ENCODE measurements at regions not wholly inside any gene's neighbourhood (a gene's known extent, or its start where the extent isn't known, plus 50 kb on each side); places are given as distances from the start of the nearest gene placed in this dataset.
"Not testable (repeated sequence)": the region's sequence is repeated elsewhere in the genome, so short reads cannot be mapped to it uniquely, and the experiment has no call there.

DNA sequence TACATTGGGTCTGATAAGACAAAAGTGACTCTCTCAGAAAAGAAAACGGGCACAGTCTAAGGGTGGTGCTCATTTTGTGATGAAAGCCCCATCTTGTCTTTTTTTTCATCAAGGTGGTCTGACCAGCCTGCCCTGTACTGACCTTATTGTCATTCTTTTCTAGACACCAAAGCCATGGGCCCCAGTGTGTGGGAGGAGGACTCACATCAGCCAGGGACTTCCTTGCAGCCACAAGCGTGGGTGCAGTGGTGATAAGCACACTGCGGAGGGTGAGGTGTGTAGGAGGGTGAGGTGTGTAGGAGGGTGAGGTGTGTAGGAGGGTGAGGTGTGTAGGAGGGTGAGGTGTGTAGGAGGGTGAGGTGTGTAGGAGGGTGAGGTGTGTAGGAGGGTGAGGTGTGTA, 145.2 kb downstream of the DLL1 start:
- H3K4me3 ChIP-seq (ENCODE audit: low read depth in 1 of 2, low read length in 2 of 2); H3K36me3 ChIP-seq (ENCODE audit: control insufficient read depth in 2 of 2, insufficient read depth in 2 of 2, low read length in 1 of 2); H3K27ac ChIP-seq (ENCODE audit: low read depth in 2 of 2, low read length in 1 of 2); H3K27me3 ChIP-seq (ENCODE audit: control insufficient read depth in 1 of 2, insufficient read depth in 2 of 2, low read length in 2 of 2); H3K9me3 ChIP-seq (ENCODE audit: control insufficient read depth in 2 of 2, insufficient read depth in 1 of 2, low read depth in 1 of 2, low read length in 1 of 2); H3K4me1 ChIP-seq (ENCODE audit: control insufficient read depth in 2 of 2, insufficient read depth in 2 of 2, low read length in 1 of 2): not testable (repeated sequence)
- 47 to 65% methylated on average over 3 of the region's 3 CpGs for WGBS, 2 donors

DNA sequence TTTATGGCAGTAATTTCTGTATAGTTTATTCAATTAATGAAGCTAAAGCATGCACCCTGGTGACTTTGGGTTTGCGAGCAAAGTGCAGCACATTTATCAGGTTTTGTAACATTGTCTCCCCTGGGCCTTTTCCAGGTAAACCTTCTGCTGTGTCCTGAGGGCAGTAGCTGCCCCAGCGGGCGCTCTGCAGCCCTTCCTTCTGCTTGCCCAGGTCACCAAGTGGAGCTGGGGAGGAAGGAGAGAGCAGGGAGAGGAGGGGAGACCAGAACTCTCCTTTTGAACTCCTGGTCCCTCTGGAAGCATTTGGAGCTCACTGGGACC, 145.6 kb downstream of the DLL1 start:
- H3K4me1 ChIP-seq (ENCODE audit: control insufficient read depth in 2 of 2, insufficient read depth in 2 of 2, low read length in 1 of 2): peaks cover 0 to 6% of the 10 kb centered on the region in 2 donors
- H3K27ac ChIP-seq (ENCODE audit: low read depth in 2 of 2, low read length in 1 of 2): no peak overlapping the region
- peaks cover 0 to 3% of the 10 kb centered on the region in 2 donors for H3K36me3 ChIP-seq (ENCODE audit: control insufficient read depth in 2 of 2, insufficient read depth in 2 of 2, low read length in 1 of 2)
- 67 to 77% methylated on average over 3 of the region's 3 CpGs for WGBS, 2 donors
- no peak overlapping the region for H3K4me3 ChIP-seq (ENCODE audit: low read depth in 1 of 2, low read length in 2 of 2)
- H3K9me3 ChIP-seq (ENCODE audit: control insufficient read depth in 2 of 2, insufficient read depth in 1 of 2, low read depth in 1 of 2, low read length in 1 of 2): peaks cover 0 to 5% of the 10 kb centered on the region in 2 donors
- H3K27me3 ChIP-seq (ENCODE audit: control insufficient read depth in 1 of 2, insufficient read depth in 2 of 2, low read length in 2 of 2): no peaks in the 10 kb centered on the region

DNA sequence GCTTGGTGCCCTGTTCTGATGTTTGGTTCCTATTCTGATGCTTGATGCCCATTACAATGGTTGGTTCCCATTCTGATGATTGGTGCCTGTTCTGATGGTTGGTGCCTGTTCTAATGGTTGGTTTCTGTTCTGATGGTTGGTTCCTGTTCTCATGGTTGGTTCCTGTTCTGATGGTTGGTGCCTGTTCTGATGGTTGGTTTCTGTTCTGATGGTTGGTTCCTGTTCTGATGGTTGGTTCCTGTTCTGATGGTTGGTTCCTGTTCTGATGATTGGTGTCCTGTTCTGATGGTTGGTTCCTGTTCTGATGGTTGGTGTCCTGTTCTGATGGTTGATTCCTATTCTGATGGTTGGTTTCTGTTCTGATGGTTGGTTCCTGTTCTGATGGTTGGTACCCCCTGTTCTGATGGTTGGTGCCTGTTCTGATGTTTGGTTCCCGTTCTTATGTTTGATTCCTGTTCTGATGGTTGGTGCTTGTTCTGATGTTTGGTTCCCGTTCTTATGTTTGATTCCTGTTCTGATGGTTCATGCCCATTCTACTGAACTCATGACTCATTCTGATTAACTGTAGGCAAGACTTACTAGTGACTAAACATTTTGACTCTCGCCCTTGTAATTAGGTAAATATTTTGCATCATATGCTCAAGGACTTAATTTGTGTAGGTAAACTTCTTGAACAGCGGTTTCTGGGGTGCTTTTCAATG, 146.2 kb downstream of the DLL1 start:
- Histone ChIP-seq H3K27ac (ENCODE audit: low read depth in 2 of 2, low read length in 1 of 2) (no peak overlapping the region), H3K36me3 (ENCODE audit: control insufficient read depth in 2 of 2, insufficient read depth in 2 of 2, low read length in 1 of 2) (peaks cover 0 to 3% of the 10 kb centered on the region in 2 donors), H3K9me3 (ENCODE audit: control insufficient read depth in 2 of 2, insufficient read depth in 1 of 2, low read depth in 1 of 2, low read length in 1 of 2) (peaks cover 0 to 5% of the 10 kb centered on the region in 2 donors), H3K4me3 (ENCODE audit: low read depth in 1 of 2, low read length in 2 of 2) (no peak overlapping the region), H3K27me3 (ENCODE audit: control insufficient read depth in 1 of 2, insufficient read depth in 2 of 2, low read length in 2 of 2) (no peaks in the 10 kb centered on the region), H3K4me1 (ENCODE audit: control insufficient read depth in 2 of 2, insufficient read depth in 2 of 2, low read length in 1 of 2) (peaks cover 0 to 6% of the 10 kb centered on the region in 2 donors)
- WGBS, 2 donors: 39 to 53% methylated on average over 4 of the region's 4 CpGs

DNA sequence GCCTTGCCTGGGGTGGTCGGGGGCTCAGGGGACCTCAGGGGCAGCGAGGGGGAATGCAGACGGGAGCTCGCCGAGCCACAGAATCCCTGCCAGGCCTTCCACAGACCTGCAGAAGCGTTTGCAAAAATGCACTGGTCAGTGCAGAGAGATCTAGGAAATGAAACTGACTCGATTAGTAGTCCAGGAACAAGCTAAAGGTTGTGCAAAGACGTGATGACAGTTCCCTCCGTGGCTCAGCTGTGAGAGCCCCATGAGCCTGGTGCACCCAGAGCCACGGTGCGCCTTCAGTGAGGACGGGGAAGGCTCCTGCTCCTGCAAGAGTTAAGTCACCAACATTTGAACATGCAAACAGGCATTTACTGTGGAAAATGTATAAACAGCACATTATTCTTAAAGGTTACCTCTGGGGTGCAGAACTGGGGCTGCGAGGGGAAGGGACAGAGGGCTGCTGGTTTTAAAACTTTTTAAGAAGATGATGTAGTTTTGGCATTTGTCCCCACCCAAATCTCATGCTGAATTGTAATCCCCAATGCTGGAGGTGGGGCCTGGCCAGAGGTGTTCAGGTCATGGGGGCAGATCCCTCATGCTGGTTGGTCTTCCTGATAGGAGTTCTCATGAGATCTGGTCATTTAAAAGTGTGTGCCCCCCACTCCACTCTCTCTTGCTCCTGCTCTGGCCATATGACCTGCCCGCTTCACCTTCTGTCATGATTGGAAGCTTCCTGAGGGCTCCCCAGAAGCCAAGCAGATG, 147.3 kb downstream of the DLL1 start:
- H3K27ac ChIP-seq (ENCODE audit: low read depth in 2 of 2, low read length in 1 of 2): no peak overlapping the region
- no peaks in the 10 kb centered on the region for H3K27me3 ChIP-seq (ENCODE audit: control insufficient read depth in 1 of 2, insufficient read depth in 2 of 2, low read length in 2 of 2)
- H3K9me3 ChIP-seq (ENCODE audit: control insufficient read depth in 2 of 2, insufficient read depth in 1 of 2, low read depth in 1 of 2, low read length in 1 of 2): peaks cover 0 to 11% of the 10 kb centered on the region in 2 donors
- H3K36me3 ChIP-seq (ENCODE audit: control insufficient read depth in 2 of 2, insufficient read depth in 2 of 2, low read length in 1 of 2): peaks cover 0 to 3% of the 10 kb centered on the region in 2 donors
- peaks cover 0 to 6% of the 10 kb centered on the region in 2 donors for H3K4me1 ChIP-seq (ENCODE audit: control insufficient read depth in 2 of 2, insufficient read depth in 2 of 2, low read length in 1 of 2)
- no peak overlapping the region for H3K4me3 ChIP-seq (ENCODE audit: low read depth in 1 of 2, low read length in 2 of 2)
- WGBS, 2 donors: 73% methylated on average over 14 of the region's 14 CpGs

DNA sequence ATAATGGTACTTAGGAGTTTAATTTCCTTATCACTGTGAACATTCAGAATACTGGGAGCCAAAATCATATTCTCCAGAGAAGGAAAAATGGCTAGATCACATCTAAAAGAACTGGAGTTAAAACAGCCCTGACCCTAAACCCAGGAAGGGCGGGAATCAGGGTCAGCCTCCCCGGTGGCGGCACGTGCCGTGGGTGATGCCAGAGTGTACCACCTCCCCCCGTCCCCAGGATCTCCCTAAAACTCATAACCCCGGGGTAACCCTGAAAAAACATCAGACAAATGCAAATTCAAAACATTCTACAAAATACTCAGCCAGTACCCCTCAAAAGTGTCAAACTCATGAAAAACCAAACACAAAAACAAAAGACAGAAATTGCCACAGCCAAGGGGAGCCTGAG, 148.3 kb downstream of the DLL1 start:
- H3K9me3 ChIP-seq (ENCODE audit: control insufficient read depth in 2 of 2, insufficient read depth in 1 of 2, low read depth in 1 of 2, low read length in 1 of 2): peaks cover 0 to 13% of the 10 kb centered on the region in 2 donors
- peaks cover 0 to 3% of the 10 kb centered on the region in 2 donors for H3K36me3 ChIP-seq (ENCODE audit: control insufficient read depth in 2 of 2, insufficient read depth in 2 of 2, low read length in 1 of 2)
- whole genome bisulfite sequencing, 2 donors: 89 to 92% methylated on average over 7 of the region's 7 CpGs
- no peak overlapping the region for H3K27ac ChIP-seq (ENCODE audit: low read depth in 2 of 2, low read length in 1 of 2)
- no peak overlapping the region for H3K4me3 ChIP-seq (ENCODE audit: low read depth in 1 of 2, low read length in 2 of 2)
- peaks cover 3 to 6% of the 10 kb centered on the region in 2 donors for H3K4me1 ChIP-seq (ENCODE audit: control insufficient read depth in 2 of 2, insufficient read depth in 2 of 2, low read length in 1 of 2)
- no peaks in the 10 kb centered on the region for H3K27me3 ChIP-seq (ENCODE audit: control insufficient read depth in 1 of 2, insufficient read depth in 2 of 2, low read length in 2 of 2)

DNA sequence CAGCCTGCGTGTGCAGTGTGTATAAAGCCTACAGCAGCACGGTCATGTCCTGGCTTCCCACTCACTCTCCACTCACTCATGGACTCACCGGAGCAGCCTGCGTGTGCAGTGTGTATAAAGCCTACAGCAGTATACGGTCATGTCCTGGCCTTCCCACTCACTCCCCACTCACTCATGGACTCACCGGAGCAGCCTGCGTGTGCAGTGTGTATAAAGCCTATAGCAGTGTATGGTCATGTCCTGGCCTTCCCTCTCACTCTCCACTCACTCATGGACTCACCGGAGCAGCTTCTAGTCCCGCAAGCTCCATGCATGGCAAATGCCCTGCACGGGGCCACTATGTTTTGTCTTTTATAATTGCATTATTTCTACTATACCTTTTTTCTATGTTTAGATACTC, 149.8 kb downstream of the DLL1 start:
- H3K27ac ChIP-seq (ENCODE audit: low read depth in 2 of 2, low read length in 1 of 2); H3K27me3 ChIP-seq (ENCODE audit: control insufficient read depth in 1 of 2, insufficient read depth in 2 of 2, low read length in 2 of 2); H3K4me1 ChIP-seq (ENCODE audit: control insufficient read depth in 2 of 2, insufficient read depth in 2 of 2, low read length in 1 of 2); H3K36me3 ChIP-seq (ENCODE audit: control insufficient read depth in 2 of 2, insufficient read depth in 2 of 2, low read length in 1 of 2); H3K4me3 ChIP-seq (ENCODE audit: low read depth in 1 of 2, low read length in 2 of 2): not testable (repeated sequence)
- H3K9me3 ChIP-seq (ENCODE audit: control insufficient read depth in 2 of 2, insufficient read depth in 1 of 2, low read depth in 1 of 2, low read length in 1 of 2): peaks cover 0 to 11% of the 10 kb centered on the region in 2 donors
- 88 to 89% methylated on average over 10 of the region's 10 CpGs for WGBS, 2 donors

DNA sequence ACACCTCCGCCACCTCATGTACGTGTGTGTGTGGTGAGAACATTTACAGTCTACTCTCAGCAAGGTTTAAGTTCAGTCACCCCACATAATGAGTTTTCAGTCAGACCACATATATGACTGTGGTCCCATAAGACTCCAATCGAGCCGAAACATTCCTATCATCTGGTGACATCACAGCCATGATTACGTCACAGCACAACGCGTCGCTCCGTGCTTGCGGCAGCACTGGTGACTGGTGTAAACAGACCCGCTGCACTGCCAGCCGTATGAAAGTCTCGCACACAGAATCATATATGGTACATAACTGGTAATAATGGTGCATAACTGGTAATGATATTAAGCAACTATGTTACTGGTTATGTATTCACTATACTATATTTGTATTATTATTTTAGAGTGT, 150.7 kb downstream of the DLL1 start:
- H3K9me3 ChIP-seq (ENCODE audit: control insufficient read depth in 2 of 2, insufficient read depth in 1 of 2, low read depth in 1 of 2, low read length in 1 of 2): peaks cover 0 to 10% of the 10 kb centered on the region in 2 donors
- peaks cover 0 to 3% of the 10 kb centered on the region in 2 donors for H3K4me1 ChIP-seq (ENCODE audit: control insufficient read depth in 2 of 2, insufficient read depth in 2 of 2, low read length in 1 of 2)
- no peaks in the 10 kb centered on the region for H3K27me3 ChIP-seq (ENCODE audit: control insufficient read depth in 1 of 2, insufficient read depth in 2 of 2, low read length in 2 of 2)
- no peak overlapping the region for H3K27ac ChIP-seq (ENCODE audit: low read depth in 2 of 2, low read length in 1 of 2)
- no peaks in the 10 kb centered on the region for H3K36me3 ChIP-seq (ENCODE audit: control insufficient read depth in 2 of 2, insufficient read depth in 2 of 2, low read length in 1 of 2)
- H3K4me3 ChIP-seq (ENCODE audit: low read depth in 1 of 2, low read length in 2 of 2): no peak overlapping the region
- WGBS, 2 donors: 87 to 88% methylated on average over 13 of the region's 13 CpGs

DNA sequence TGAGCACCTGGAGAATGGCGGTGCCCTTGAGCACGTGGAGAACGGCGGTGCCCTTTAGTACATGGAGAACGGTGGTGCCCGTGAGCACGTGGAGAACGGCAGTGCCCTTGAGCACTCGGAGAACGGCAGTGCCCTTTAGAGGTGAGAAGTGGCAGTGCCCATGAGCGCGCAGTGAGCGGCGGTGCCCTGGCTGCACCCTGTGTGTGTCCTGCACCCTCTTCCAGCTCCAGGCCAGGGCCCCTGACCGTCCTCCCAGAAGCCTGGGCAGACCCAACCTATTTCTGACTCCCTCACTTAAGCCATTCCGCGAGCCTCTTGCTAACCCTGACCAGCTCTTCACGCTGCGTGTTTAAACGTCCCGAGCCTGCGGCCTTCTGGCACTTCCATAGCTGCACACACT, 151.3 kb downstream of the DLL1 start:
- Histone ChIP-seq H3K4me1 (ENCODE audit: control insufficient read depth in 2 of 2, insufficient read depth in 2 of 2, low read length in 1 of 2) (peaks cover 0 to 3% of the 10 kb centered on the region in 2 donors), H3K4me3 (ENCODE audit: low read depth in 1 of 2, low read length in 2 of 2) (no peak overlapping the region), H3K36me3 (ENCODE audit: control insufficient read depth in 2 of 2, insufficient read depth in 2 of 2, low read length in 1 of 2) (no peaks in the 10 kb centered on the region), H3K27ac (ENCODE audit: low read depth in 2 of 2, low read length in 1 of 2) (no peak overlapping the region), H3K27me3 (ENCODE audit: control insufficient read depth in 1 of 2, insufficient read depth in 2 of 2, low read length in 2 of 2) (no peaks in the 10 kb centered on the region), H3K9me3 (ENCODE audit: control insufficient read depth in 2 of 2, insufficient read depth in 1 of 2, low read depth in 1 of 2, low read length in 1 of 2) (peaks cover 0 to 10% of the 10 kb centered on the region in 2 donors)
- WGBS, 2 donors: 95 to 96% methylated on average over 22 of the region's 22 CpGs

DNA sequence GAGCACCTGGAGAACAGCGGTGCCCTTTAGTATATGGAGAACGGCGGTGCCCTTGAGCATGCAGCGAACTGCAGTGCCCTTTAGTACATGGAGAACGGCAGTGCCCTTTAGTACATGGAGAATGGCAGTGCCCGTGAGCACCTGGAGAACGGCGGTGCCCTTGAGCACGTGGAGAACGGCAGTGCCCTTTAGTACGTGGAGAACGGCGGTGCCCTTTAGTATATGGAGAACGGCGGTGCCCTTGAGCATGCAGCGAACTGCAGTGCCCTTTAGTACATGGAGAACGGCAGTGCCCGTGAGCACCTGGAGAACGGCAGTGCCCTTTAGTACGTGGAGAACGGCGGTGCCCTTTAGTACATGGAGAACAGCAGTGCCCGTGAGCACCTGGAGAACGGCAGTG, 151.8 kb downstream of the DLL1 start:
- not testable (repeated sequence) for H3K4me1 ChIP-seq (ENCODE audit: control insufficient read depth in 2 of 2, insufficient read depth in 2 of 2, low read length in 1 of 2); H3K27me3 ChIP-seq (ENCODE audit: control insufficient read depth in 1 of 2, insufficient read depth in 2 of 2, low read length in 2 of 2); H3K4me3 ChIP-seq (ENCODE audit: low read depth in 1 of 2, low read length in 2 of 2); H3K27ac ChIP-seq (ENCODE audit: low read depth in 2 of 2, low read length in 1 of 2); H3K36me3 ChIP-seq (ENCODE audit: control insufficient read depth in 2 of 2, insufficient read depth in 2 of 2, low read length in 1 of 2)
- WGBS, 2 donors: 91 to 94% methylated on average over 24 of the region's 24 CpGs
- peaks cover 0 to 10% of the 10 kb centered on the region in 2 donors for H3K9me3 ChIP-seq (ENCODE audit: control insufficient read depth in 2 of 2, insufficient read depth in 1 of 2, low read depth in 1 of 2, low read length in 1 of 2)

Measured in esophagus (tissue), 2 donors.